H54 (cell line): ENCODE measurements at regions not wholly inside any gene's neighbourhood (a gene's known extent, or its start where the extent isn't known, plus 50 kb on each side); places are given as distances from the start of the nearest gene placed in this dataset.
"Not testable (repeated sequence)": the region's sequence is repeated elsewhere in the genome, so short reads cannot be mapped to it uniquely, and the experiment has no call there.

ENCODE experiments used
- DNase-seq: peaks from one replicate; pipeline ENCODE4 v3.0.0; 2011; ENCODE audit warnings: low spot score, mixed read lengths; ENCODE audit not compliant: insufficient read length
- FAIRE-seq: peaks from 3 replicates; lab custom pipeline; 2011; peaks lifted over from hg19 to GRCh38; lab: Jason Lieb, UNC
- POLR2A ChIP-seq: IDR thresholded peaks from 2 replicates; pipeline ENCODE4 v1.6.1; 2011; ENCODE audit warnings: low read depth, mild to moderate bottlenecking, low read length

- FAIRE-seq (no peak), DNase-seq (no peak)
- no peak for TF ChIP-seq POLR2A
Observed at GRCh38 chr16:35573407-35573806, 2114.0 kb downstream of the TP53TG3F start.

- no peak for DNase-seq
- no peak for FAIRE-seq
- TF ChIP-seq POLR2A: no peak
Observed at GRCh38 chr16:35574011-35574410, 2114.6 kb downstream of the TP53TG3F start.

GRCh38 chr16:35574454-35575431 lies 2115.3 kb downstream of the TP53TG3F start:
- no peak for TF ChIP-seq POLR2A
- no peak for DNase-seq
- FAIRE-seq: no peak

- TF ChIP-seq POLR2A: no peak
- no peak for DNase-seq
- no peak for FAIRE-seq
Observed at GRCh38 chr16:35575432-35575821, 2116.0 kb downstream of the TP53TG3F start.

GRCh38 chr16:35585411-35585810 lies 2126.0 kb downstream of the TP53TG3F start:
- DNase-seq (no peak), FAIRE-seq (no peak)
- no peak for TF ChIP-seq POLR2A

- FAIRE-seq, DNase-seq: not testable (repeated sequence)
Observed at GRCh38 chr16:35590913-35591312, 2131.5 kb downstream of the TP53TG3F start.

GRCh38 chr16:35596467-35596866 lies 2137.1 kb downstream of the TP53TG3F start:
- no peak for FAIRE-seq
- no peak for DNase-seq
- TF ChIP-seq POLR2A: no peak

GRCh38 chr16:35598696-35599332 lies 2139.4 kb downstream of the TP53TG3F start:
- DNase-seq (no peak), FAIRE-seq (no peak)
- TF ChIP-seq POLR2A: no peak

- FAIRE-seq (no peak), DNase-seq (no peak)
- TF ChIP-seq POLR2A: no peak
Observed at GRCh38 chr16:35599429-35600160, 2140.2 kb downstream of the TP53TG3F start.

GRCh38 chr16:35600161-35600555 lies 2140.7 kb downstream of the TP53TG3F start:
- not testable (repeated sequence) for FAIRE-seq, DNase-seq

GRCh38 chr16:35602116-35602515 lies 2142.7 kb downstream of the TP53TG3F start:
- TF ChIP-seq POLR2A: no peak
- FAIRE-seq (no peak), DNase-seq (no peak)

GRCh38 chr16:35603371-35603770 lies 2144.0 kb downstream of the TP53TG3F start:
- FAIRE-seq, DNase-seq: not testable (repeated sequence)

GRCh38 chr16:35605921-35606320 lies 2146.5 kb downstream of the TP53TG3F start:
- FAIRE-seq (no peak), DNase-seq (no peak)
- no peak for TF ChIP-seq POLR2A

- FAIRE-seq, DNase-seq: not testable (repeated sequence)
Observed at GRCh38 chr16:35614883-35615282, 2155.5 kb downstream of the TP53TG3F start.

- not testable (repeated sequence) for FAIRE-seq, DNase-seq
Observed at GRCh38 chr16:35619176-35619575, 2159.8 kb downstream of the TP53TG3F start.
